ENCODE measurements at regions not wholly inside any gene's neighbourhood (a gene's known extent, or its start where the extent isn't known, plus 50 kb on each side); places are given as distances from the start of the nearest gene placed in this dataset.

DNA sequence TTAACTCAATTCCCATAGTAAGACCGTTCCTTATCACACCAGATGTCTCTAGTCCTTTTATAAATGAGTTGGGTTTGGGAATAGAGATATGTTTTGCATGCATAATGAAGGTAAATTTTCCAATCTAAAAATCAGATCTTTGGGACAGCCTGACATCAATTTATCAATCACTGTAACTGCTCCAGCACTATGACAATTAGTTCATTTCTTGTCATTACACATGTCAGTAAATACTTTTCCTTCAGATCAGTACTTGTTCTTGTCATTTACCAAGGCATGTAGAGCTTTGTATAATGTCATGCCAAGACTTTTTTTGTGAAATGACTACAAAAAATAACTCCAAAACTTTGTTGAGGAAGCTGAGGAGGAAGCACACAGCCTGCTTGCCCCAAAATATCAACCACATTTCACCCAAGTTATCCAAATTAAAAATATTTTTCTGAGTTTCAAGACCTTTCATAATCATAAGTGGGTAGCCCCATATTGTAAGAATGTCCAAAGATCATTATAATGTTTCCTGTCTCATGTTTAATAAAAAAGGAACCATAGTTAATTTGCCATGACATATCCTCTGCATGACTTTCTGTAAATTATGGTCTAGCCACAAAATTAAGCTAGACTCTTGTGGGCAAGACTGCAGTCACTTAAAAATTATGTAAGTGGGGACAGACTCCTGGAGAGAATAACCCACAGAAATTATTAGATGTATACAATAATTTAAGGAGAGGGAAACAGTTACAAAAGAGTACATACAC is 586.8 kb downstream of the TBC1D4 start:
- DNase-seq: no peak
- TF ChIP-seq, protein P1, sequence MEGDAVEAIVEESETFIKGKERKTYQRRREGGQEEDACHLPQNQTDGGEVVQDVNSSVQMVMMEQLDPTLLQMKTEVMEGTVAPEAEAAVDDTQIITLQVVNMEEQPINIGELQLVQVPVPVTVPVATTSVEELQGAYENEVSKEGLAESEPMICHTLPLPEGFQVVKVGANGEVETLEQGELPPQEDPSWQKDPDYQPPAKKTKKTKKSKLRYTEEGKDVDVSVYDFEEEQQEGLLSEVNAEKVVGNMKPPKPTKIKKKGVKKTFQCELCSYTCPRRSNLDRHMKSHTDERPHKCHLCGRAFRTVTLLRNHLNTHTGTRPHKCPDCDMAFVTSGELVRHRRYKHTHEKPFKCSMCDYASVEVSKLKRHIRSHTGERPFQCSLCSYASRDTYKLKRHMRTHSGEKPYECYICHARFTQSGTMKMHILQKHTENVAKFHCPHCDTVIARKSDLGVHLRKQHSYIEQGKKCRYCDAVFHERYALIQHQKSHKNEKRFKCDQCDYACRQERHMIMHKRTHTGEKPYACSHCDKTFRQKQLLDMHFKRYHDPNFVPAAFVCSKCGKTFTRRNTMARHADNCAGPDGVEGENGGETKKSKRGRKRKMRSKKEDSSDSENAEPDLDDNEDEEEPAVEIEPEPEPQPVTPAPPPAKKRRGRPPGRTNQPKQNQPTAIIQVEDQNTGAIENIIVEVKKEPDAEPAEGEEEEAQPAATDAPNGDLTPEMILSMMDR (IDR thresholded peaks at IDR 0.05; ENCODE audit: low read depth, low read length): no peak
- Histone ChIP-seq H3K27me3 (ENCODE audit: insufficient read depth, low read depth, severe bottlenecking) (no peaks in the 10 kb centered on the region), H3K9me3 (ENCODE audit: severe bottlenecking) (no peaks in the 10 kb centered on the region), H3K4me3 (ENCODE audit: low read depth, low read length) (no peak overlapping the region), H3K36me3 (no peaks in the 10 kb centered on the region), H3K27ac (no peak overlapping the region)

DNA sequence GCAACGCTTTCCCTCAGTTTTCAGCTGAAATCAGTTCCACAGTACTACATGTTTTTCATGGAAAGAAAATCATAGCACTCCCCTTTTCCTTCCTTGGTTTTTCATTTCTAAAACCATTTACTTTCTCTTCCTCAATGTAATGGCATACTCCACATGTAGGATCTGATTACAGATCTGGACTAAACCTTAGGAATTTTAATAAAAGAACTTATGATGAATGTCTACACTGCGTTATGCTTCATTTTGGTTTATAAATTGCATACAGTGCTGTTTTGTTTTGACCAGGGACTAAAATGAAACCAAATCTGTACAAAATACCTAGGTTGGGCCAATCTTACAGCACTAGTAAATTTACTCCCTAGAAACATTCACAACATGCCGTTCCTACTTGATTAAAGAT is 589.9 kb downstream of the TBC1D4 start:
- Histone ChIP-seq H3K27ac (no peak overlapping the region), H3K27me3 (ENCODE audit: insufficient read depth, low read depth, severe bottlenecking) (no peaks in the 10 kb centered on the region), H3K4me3 (ENCODE audit: low read depth, low read length) (no peak overlapping the region), H3K9me3 (ENCODE audit: severe bottlenecking) (no peaks in the 10 kb centered on the region), H3K36me3 (no peaks in the 10 kb centered on the region)
- TF ChIP-seq, protein P1 (IDR thresholded peaks at IDR 0.05; ENCODE audit: low read depth, low read length): no peak
- no peak for DNase-seq

DNA sequence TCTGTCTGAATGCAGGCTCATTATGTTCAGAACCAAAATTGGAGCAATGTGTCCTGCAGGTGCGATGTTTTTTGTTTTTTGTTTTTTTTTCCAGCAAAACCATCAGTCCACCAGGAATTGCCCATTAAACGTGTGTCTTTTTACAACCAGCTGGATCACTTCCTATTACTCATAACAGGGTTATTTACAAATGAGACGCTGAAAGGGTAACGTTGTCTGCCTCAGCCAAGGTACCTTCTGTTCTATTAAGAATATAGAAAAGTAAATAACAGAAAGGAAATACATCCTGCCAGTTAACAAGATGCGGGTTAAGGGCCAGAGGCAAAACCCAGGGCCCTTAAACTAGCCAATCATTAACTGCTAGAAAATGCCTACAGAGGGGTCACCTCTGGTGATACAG is 590.4 kb downstream of the TBC1D4 start:
- Histone ChIP-seq H3K4me3 (ENCODE audit: low read depth, low read length) (no peak overlapping the region), H3K27me3 (ENCODE audit: insufficient read depth, low read depth, severe bottlenecking) (no peaks in the 10 kb centered on the region), H3K9me3 (ENCODE audit: severe bottlenecking) (no peaks in the 10 kb centered on the region), H3K36me3 (no peaks in the 10 kb centered on the region), H3K27ac (no peak overlapping the region)
- TF ChIP-seq, protein P1 (IDR thresholded peaks at IDR 0.05; ENCODE audit: low read depth, low read length): no peak
- no peak for DNase-seq

DNA sequence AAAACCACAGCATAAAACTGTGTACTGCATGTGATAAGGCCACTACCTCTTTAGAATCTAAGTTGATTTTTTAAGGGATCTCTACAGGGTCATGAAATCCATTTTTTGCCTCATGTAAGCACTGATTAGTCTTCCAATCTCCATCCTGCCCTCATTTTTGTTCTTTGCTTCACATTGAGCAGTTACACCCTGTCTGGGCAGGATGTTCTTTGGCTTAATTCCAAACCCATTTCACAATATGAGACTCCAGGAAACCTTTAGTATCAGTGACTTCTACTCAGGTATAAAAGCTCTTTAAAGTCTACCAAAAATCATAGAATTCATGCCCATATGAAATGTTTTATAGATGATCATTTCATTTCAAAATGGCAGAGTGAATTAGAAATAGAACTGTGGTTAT is 592.6 kb downstream of the TBC1D4 start:
- no peak overlapping the region for H3K27ac ChIP-seq
- TF ChIP-seq, protein P1 (IDR thresholded peaks at IDR 0.05; ENCODE audit: low read depth, low read length): no peak
- DNase-seq: no peak

DNA sequence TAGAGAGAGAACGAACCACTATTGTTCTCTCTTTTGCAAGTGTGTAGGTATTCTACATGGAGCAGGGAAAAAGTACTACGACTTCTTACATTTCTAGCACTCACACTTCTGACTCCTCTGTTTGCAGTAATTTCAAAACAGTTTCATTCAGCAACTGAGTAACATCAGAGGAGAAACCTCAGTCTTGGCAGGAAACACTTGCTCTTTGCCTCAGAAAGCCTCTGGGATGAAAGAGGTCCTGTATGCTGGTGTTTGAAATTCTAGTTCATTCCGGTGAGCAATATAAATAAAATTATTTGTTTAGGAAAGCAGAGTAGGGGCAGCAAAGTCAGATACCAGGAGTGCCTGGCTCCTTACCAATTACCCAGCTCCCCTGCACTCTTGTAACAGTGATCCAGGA is 595.5 kb downstream of the TBC1D4 start:
- DNase-seq: no peak
- Histone ChIP-seq H3K36me3 (no peaks in the 10 kb centered on the region), H3K27ac (no peak overlapping the region), H3K9me3 (ENCODE audit: severe bottlenecking) (no peaks in the 10 kb centered on the region), H3K27me3 (ENCODE audit: insufficient read depth, low read depth, severe bottlenecking) (no peaks in the 10 kb centered on the region), H3K4me3 (ENCODE audit: low read depth, low read length) (no peak overlapping the region)
- TF ChIP-seq, protein P1 (IDR thresholded peaks at IDR 0.05; ENCODE audit: low read depth, low read length): no peak

More for the DNA sequence above, 592.6 kb downstream of the TBC1D4 start:
- Histone ChIP-seq H3K36me3 (no peaks in the 10 kb centered on the region), H3K9me3 (ENCODE audit: severe bottlenecking) (no peaks in the 10 kb centered on the region), H3K4me3 (ENCODE audit: low read depth, low read length) (no peak overlapping the region), H3K27me3 (ENCODE audit: insufficient read depth, low read depth, severe bottlenecking) (no peaks in the 10 kb centered on the region)

DNA sequence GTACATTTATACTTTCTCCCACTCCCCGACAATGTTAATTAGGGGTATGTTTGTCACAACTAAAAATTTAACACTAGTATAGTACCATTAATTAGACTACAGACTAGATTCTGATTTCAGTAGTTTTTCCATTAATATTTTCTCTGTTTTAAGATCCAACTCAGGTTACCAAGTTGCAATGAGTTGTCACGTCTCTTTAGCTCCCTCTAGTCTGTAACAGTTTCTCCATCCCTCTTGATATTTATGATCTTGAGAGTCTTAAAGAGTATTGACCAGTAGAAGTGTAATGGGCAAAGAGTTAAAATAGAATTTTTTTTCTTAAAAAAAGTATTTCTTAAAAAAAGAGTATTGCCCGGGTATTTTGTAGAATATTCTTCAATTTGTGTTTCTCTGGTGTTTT is 598.1 kb downstream of the TBC1D4 start:
- Histone ChIP-seq H3K4me3 (ENCODE audit: low read depth, low read length) (no peak overlapping the region), H3K9me3 (ENCODE audit: severe bottlenecking) (no peaks in the 10 kb centered on the region), H3K27ac (no peak overlapping the region), H3K36me3 (no peaks in the 10 kb centered on the region), H3K27me3 (ENCODE audit: insufficient read depth, low read depth, severe bottlenecking) (no peaks in the 10 kb centered on the region)
- DNase-seq: no peak
- TF ChIP-seq, protein P1 (IDR thresholded peaks at IDR 0.05; ENCODE audit: low read depth, low read length): no peak

All from WERI-Rb-1 (cell line).